Caco-2 (cell line): ENCODE measurements at regions not wholly inside any gene's neighbourhood (a gene's known extent, or its start where the extent isn't known, plus 50 kb on each side); places are given as distances from the start of the nearest gene placed in this dataset.
A peak's percentile ranks its signal among the peaks of the same experiment; 100 is the strongest.

Source experiments
- BruUV-seq: library from RNA; stranded (reverse); fragments of 400-500 nt; replicated peaks from 2 replicates; lab custom pipeline; 2021; lab: Mats Ljungman, UMichigan
- CTCF ChIA-PET: fragments of 300-600 bp; sonication (Branson Sonifier 250); formaldehyde crosslinking; loops from one replicate; lab custom pipeline; 2022; ENCODE audit warnings: antibody characterized with exemption; lab: Charles Lee
- POLR2A ChIA-PET: fragments of 300-600 bp; sonication (Branson Sonifier 250); formaldehyde crosslinking; loops from one replicate; lab custom pipeline; 2022; ENCODE audit warnings: antibody characterized with exemption; lab: Charles Lee
- DNase-seq, 2 experiments: peaks; one replicate each; pipeline versions ENCODE4 v3.0.0 to v3.0.0-alpha.2; 2020 to 2022
- H3K27me3 ChIP-seq: replicated peaks from 2 replicates; pipeline ENCODE4 v1.6.0; 2011; ENCODE audit warnings: low read length; ENCODE audit not compliant: control insufficient read depth, insufficient read depth
- H3K36me3 ChIP-seq: 2 replicates; pipeline ENCODE4 v1.5.1; 2011; ENCODE audit warnings: low read length; ENCODE audit not compliant: control insufficient read depth, insufficient read depth
- H3K4me1 ChIP-seq: fragments of 250-450 bp; sonication (Bioruptor Pico); 2 replicates; pipeline ENCODE4 v1.5.1; 2020; ENCODE audit warnings: mild to moderate bottlenecking
- H3K4me3 ChIP-seq: 2 replicates; pipeline ENCODE4 v1.5.1; 2011; ENCODE audit warnings: low read depth, mild to moderate bottlenecking, control low read depth, low read length
- H3K9me3 ChIP-seq: fragments of 250-450 bp; sonication (Bioruptor Pico); 2 replicates; pipeline ENCODE4 v1.5.1; 2020; ENCODE audit warnings: mild to moderate bottlenecking, moderate library complexity
- H3K27ac Mint-ChIP-seq: one replicate; pipeline ENCODE4 v1.8.0; 2022; ENCODE audit warnings: mixed read lengths; ENCODE audit not compliant: unreplicated experiment
- H3K27me3 Mint-ChIP-seq: one replicate; pipeline ENCODE4 v1.8.0; 2022; ENCODE audit warnings: mixed read lengths; ENCODE audit not compliant: insufficient read depth, unreplicated experiment
- H3K36me3 Mint-ChIP-seq: one replicate; pipeline ENCODE4 v1.8.0; 2022; ENCODE audit warnings: mild to moderate bottlenecking, mixed read lengths; ENCODE audit not compliant: insufficient read depth, unreplicated experiment
- H3K4me1 Mint-ChIP-seq: one replicate; pipeline ENCODE4 v1.8.0; 2022; ENCODE audit warnings: low read depth, mixed read lengths; ENCODE audit not compliant: unreplicated experiment
- H3K4me3 Mint-ChIP-seq: one replicate; pipeline ENCODE4 v1.8.0; 2022; ENCODE audit warnings: mild to moderate bottlenecking, moderate library complexity, mixed read lengths; ENCODE audit not compliant: unreplicated experiment
- H3K9me3 Mint-ChIP-seq: one replicate; pipeline ENCODE4 v1.8.0; 2022; ENCODE audit warnings: mixed read lengths; ENCODE audit not compliant: unreplicated experiment
- intact Hi-C: fragments of 100-400 bp; cut with micrococcal nuclease; formaldehyde crosslinking; loops from one replicate; pipeline ENCODE4 v1.10.0; 2022; ENCODE audit not compliant: unreplicated experiment
- TF ChIP-seq, protein P1 (sequence below), 2 experiments: fragments of 200-600 bp in 1 of 2; IDR thresholded peaks; 1 replicate in 1 of 2; 2 replicates in 1 of 2; pipeline versions ENCODE4 v1.5.1 to v1.8.0; 2011 to 2022; ENCODE audit warnings: antibody characterized with exemption in 1 of 2, control low read depth in 1 of 2, inconsistent platforms in 1 of 2, low read depth in 1 of 2, low read length in 1 of 2, mild to moderate bottlenecking in 1 of 2, moderate library complexity in 1 of 2; ENCODE audit not compliant: insufficient read depth in 1 of 2, severe bottlenecking in 1 of 2, unreplicated experiment in 1 of 2

GRCh38 chr6:157770946-157771345 lies 52.1 kb upstream of the SNX9 start:
- no peak for DNase-seq
- no peaks in the 10 kb centered on the region for H3K27me3 Mint-ChIP-seq
- H3K9me3 Mint-ChIP-seq = peaks cover 11% of the 10 kb centered on the region
- Histone ChIP-seq H3K4me1 (no peaks in the 10 kb centered on the region), H3K36me3 (no peaks in the 10 kb centered on the region), H3K9me3 (no peaks in the 10 kb centered on the region), H3K27me3 (no peaks in the 10 kb centered on the region), H3K4me3 (no peak overlapping the region)
- POLR2A ChIA-PET = no interaction called here
- TF ChIP-seq, protein P1, sequence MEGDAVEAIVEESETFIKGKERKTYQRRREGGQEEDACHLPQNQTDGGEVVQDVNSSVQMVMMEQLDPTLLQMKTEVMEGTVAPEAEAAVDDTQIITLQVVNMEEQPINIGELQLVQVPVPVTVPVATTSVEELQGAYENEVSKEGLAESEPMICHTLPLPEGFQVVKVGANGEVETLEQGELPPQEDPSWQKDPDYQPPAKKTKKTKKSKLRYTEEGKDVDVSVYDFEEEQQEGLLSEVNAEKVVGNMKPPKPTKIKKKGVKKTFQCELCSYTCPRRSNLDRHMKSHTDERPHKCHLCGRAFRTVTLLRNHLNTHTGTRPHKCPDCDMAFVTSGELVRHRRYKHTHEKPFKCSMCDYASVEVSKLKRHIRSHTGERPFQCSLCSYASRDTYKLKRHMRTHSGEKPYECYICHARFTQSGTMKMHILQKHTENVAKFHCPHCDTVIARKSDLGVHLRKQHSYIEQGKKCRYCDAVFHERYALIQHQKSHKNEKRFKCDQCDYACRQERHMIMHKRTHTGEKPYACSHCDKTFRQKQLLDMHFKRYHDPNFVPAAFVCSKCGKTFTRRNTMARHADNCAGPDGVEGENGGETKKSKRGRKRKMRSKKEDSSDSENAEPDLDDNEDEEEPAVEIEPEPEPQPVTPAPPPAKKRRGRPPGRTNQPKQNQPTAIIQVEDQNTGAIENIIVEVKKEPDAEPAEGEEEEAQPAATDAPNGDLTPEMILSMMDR (IDR thresholded peaks at IDR 0.05; ENCODE audit: insufficient read depth in 1 of 2, low read depth in 1 of 2, low read length in 1 of 2, severe bottlenecking in 1 of 2, unreplicated experiment in 1 of 2) = no peak
- CTCF ChIA-PET = no interaction called here
- no peak overlapping the region for H3K4me3 Mint-ChIP-seq
- BruUV-seq = no TSS peak
- intact Hi-C loops = no loop called here
- H3K36me3 Mint-ChIP-seq = peaks cover 15% of the 10 kb centered on the region
- H3K27ac Mint-ChIP-seq = no peak overlapping the region
- H3K4me1 Mint-ChIP-seq = peaks cover 22% of the 10 kb centered on the region

DNA sequence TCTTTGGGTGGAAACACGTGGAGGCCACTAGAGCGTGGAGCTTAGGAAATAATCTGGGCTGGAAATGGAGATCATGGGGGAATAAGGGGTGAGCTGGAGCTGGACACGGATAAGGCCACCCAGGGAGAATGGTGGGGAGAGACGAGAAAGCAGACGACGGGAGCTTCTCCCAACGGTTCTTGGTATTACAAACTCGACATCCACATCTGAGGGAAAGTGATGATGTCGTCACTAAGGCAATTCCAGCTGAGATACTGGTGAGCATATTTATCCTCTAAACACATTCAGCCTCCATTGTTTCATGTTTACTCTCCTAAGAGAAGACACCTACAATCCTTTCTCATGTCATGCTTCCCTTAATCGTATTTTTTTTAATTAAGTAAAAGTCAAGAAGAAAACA lies 50.2 kb upstream of the SNX9 start:
- no TSS peak for BruUV-seq
- Mint-ChIP-seq H3K9me3 (peaks cover 11% of the 10 kb centered on the region), H3K36me3 (peaks cover 15% of the 10 kb centered on the region), H3K4me3 (no peak overlapping the region), H3K27me3 (no peaks in the 10 kb centered on the region), H3K27ac (peak overlapping the region; percentile 34), H3K4me1 (peaks cover 22% of the 10 kb centered on the region)
- intact Hi-C loops = no loop called here
- Histone ChIP-seq H3K9me3 (no peaks in the 10 kb centered on the region), H3K27me3 (no peaks in the 10 kb centered on the region), H3K4me1 (no peaks in the 10 kb centered on the region), H3K36me3 (no peaks in the 10 kb centered on the region), H3K4me3 (no peak overlapping the region)
- TF ChIP-seq, protein P1 (IDR thresholded peaks at IDR 0.05; ENCODE audit: insufficient read depth in 1 of 2, low read depth in 1 of 2, low read length in 1 of 2, severe bottlenecking in 1 of 2, unreplicated experiment in 1 of 2) = no peak
- POLR2A ChIA-PET = no interaction called here
- CTCF ChIA-PET = no interaction called here
- DNase-seq = no peak
